ENCODE measurements at regions not wholly inside any gene's neighbourhood (a gene's known extent, or its start where the extent isn't known, plus 50 kb on each side); places are given as distances from the start of the nearest gene placed in this dataset.
"Not testable (repeated sequence)": the region's sequence is repeated elsewhere in the genome, so short reads cannot be mapped to it uniquely, and the experiment has no call there.

DNA sequence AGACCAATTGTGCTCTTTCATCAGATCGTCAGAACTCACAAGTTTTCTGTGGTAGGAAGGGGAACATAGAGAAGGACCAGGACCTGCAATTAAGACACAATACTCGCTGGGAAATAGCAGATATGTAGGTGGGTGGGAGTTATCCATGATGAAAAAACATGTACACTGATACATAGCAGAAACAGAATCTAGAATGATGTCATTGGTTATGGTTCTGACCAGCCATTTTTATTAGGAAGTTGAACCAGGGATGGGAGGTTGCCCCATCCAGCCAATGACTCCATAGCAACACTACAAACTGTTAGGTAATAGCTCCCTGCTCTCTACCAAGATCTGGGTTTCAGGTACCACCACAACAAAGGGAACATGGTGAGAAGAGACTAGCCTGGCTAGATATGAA is 393.5 kb upstream of the PBX1 start:
- Histone ChIP-seq H2BK15ac (ENCODE audit: low read depth, poor library complexity, severe bottlenecking) (no peak overlapping the region), H4K8ac (ENCODE audit: low read length) (no peak overlapping the region), H3K4me1 (ENCODE audit: control insufficient read depth, insufficient read depth, low read depth, low read length) (no peaks in the 10 kb centered on the region), H2BK120ac (ENCODE audit: low read depth, low read length) (no peak overlapping the region), H3K4me2 (ENCODE audit: low read length, poor library complexity, severe bottlenecking) (no peak overlapping the region), H3K4me3 (ENCODE audit: insufficient read depth in 1 of 2, low read depth in 1 of 2, low read length in 2 of 2) (no peak overlapping the region), H3K14ac (ENCODE audit: low read length in 2 of 2) (no peak overlapping the region), H3K79me1 (replicated peaks; ENCODE audit: low read length, poor library complexity, severe bottlenecking) (no peaks in the 10 kb centered on the region), H3K27ac (ENCODE audit: low read length, poor library complexity, severe bottlenecking) (no peak overlapping the region), H2BK5ac (ENCODE audit: low read depth, low read length, poor library complexity, severe bottlenecking) (no peak overlapping the region), H2AK5ac (ENCODE audit: low read length, severe bottlenecking) (no peak overlapping the region), H3K9me3 (ENCODE audit: control insufficient read depth, low read length) (no peaks in the 10 kb centered on the region), H4K91ac (ENCODE audit: low read length) (no peak overlapping the region), H3K18ac (ENCODE audit: low read depth in 1 of 2, low read length in 2 of 2) (no peak overlapping the region), H2AFZ (ENCODE audit: low read depth, low read length) (no peak overlapping the region), H3K9ac (ENCODE audit: low read length) (no peak overlapping the region), H3K27me3 (ENCODE audit: control insufficient read depth in 1 of 2, insufficient read depth in 1 of 2, low read length in 2 of 2) (no peaks in the 10 kb centered on the region), H3K23ac (ENCODE audit: low read length in 2 of 2) (no peak overlapping the region), H3K4ac (ENCODE audit: low read depth in 1 of 2, low read length in 2 of 2) (no peak overlapping the region), H2BK12ac (ENCODE audit: low read length in 2 of 2) (no peak overlapping the region), H3K36me3 (ENCODE audit: control insufficient read depth in 1 of 2, insufficient read depth in 2 of 2, low read depth in 1 of 2, low read length in 2 of 2) (no peaks in the 10 kb centered on the region)
- no peak for DNase-seq
- 66% methylated on average over 2 of the region's 2 CpGs for WGBS

DNA sequence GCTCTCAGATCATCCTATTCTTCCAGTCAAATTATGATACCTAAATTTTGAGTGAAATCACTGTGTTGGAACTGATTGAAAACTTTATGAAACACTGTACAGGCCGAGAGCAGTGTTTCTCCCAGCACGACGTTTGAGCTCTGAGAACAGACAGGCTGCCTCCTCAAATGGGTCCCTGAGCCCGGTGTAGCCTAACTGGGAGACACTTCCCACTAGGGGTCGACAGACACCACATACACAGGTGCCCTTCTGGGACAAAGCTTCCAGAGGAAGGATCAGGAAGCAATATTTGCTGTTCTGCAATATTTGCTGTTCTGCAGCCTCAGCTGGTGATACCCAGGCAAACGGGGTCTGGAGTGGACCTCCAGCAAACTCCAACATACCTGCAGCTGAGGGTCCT is 392.5 kb upstream of the PBX1 start:
- not testable (repeated sequence) for H2AK5ac ChIP-seq (ENCODE audit: low read length, severe bottlenecking); H2BK5ac ChIP-seq (ENCODE audit: low read depth, low read length, poor library complexity, severe bottlenecking); H4K91ac ChIP-seq (ENCODE audit: low read length); H3K36me3 ChIP-seq (ENCODE audit: control insufficient read depth in 1 of 2, insufficient read depth in 2 of 2, low read depth in 1 of 2, low read length in 2 of 2); H3K9me3 ChIP-seq (ENCODE audit: control insufficient read depth, low read length); H3K27ac ChIP-seq (ENCODE audit: low read length, poor library complexity, severe bottlenecking); H3K4me3 ChIP-seq (ENCODE audit: insufficient read depth in 1 of 2, low read depth in 1 of 2, low read length in 2 of 2); H2AFZ ChIP-seq (ENCODE audit: low read depth, low read length); H3K4me2 ChIP-seq (ENCODE audit: low read length, poor library complexity, severe bottlenecking); H3K4ac ChIP-seq (ENCODE audit: low read depth in 1 of 2, low read length in 2 of 2); H2BK120ac ChIP-seq (ENCODE audit: low read depth, low read length); H2BK15ac ChIP-seq (ENCODE audit: low read depth, poor library complexity, severe bottlenecking); H4K8ac ChIP-seq (ENCODE audit: low read length); H3K18ac ChIP-seq (ENCODE audit: low read depth in 1 of 2, low read length in 2 of 2); H3K14ac ChIP-seq (ENCODE audit: low read length in 2 of 2); DNase-seq; H3K9ac ChIP-seq (ENCODE audit: low read length); H3K27me3 ChIP-seq (ENCODE audit: control insufficient read depth in 1 of 2, insufficient read depth in 1 of 2, low read length in 2 of 2); H3K23ac ChIP-seq (ENCODE audit: low read length in 2 of 2); H3K79me1 ChIP-seq (replicated peaks; ENCODE audit: low read length, poor library complexity, severe bottlenecking); H3K4me1 ChIP-seq (ENCODE audit: control insufficient read depth, insufficient read depth, low read depth, low read length); H2BK12ac ChIP-seq (ENCODE audit: low read length in 2 of 2)
- WGBS, result 81% methylated on average over 5 of the region's 6 CpGs

DNA sequence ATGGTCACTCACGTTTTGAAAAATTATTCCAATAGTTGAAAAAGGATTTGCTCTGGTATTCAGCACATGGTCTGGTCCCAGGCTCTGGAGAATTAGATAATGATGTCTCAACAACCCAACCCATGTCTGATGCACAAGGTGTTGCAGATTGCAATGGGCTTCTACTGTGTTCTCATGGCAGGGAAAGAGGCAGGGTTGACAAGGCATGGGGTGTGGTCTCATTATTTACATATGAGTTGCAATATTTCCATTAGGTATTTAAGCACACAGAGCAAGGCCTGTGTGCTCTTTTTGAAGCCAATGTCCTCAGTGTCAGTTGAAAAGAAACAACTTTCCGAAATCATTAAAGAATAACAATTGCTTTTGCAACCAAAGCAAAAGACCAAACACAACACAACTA is 381.9 kb upstream of the PBX1 start:
- Histone ChIP-seq H2BK5ac (ENCODE audit: low read depth, low read length, poor library complexity, severe bottlenecking) (no peak overlapping the region), H3K9me3 (ENCODE audit: control insufficient read depth, low read length) (no peaks in the 10 kb centered on the region)
- WGBS, result 86% methylated on average over 2 of the region's 2 CpGs

DNA sequence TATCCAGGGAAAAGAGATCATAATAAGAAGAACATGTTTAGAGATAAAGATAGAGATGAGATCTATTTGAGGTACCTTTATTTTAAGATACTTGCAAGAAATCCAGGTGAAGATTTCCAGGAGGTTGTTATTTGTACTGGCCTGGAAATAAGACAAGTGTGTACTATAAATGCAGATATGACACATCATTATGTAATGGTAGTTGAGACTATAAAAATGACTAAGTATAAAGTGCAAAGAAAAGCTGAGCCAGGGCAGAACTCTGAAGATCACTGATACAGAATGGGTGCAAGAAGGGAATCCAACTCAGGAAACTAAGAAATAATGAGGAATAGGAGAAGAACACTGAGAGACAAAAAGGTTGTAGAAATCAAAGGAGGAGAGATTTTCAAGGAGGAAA is 378.2 kb upstream of the PBX1 start:
- H2AFZ ChIP-seq (ENCODE audit: low read depth, low read length), result no peak overlapping the region
- no peaks in the 10 kb centered on the region for H3K36me3 ChIP-seq (ENCODE audit: control insufficient read depth in 1 of 2, insufficient read depth in 2 of 2, low read depth in 1 of 2, low read length in 2 of 2)
- H2BK5ac ChIP-seq (ENCODE audit: low read depth, low read length, poor library complexity, severe bottlenecking), result no peak overlapping the region

More for the DNA sequence above, 381.9 kb upstream of the PBX1 start:
- Histone ChIP-seq H2BK12ac (ENCODE audit: low read length in 2 of 2) (no peak overlapping the region), H3K27me3 (ENCODE audit: control insufficient read depth in 1 of 2, insufficient read depth in 1 of 2, low read length in 2 of 2) (no peaks in the 10 kb centered on the region), H3K27ac (ENCODE audit: low read length, poor library complexity, severe bottlenecking) (no peak overlapping the region), H2AK5ac (ENCODE audit: low read length, severe bottlenecking) (no peak overlapping the region), H3K4me2 (ENCODE audit: low read length, poor library complexity, severe bottlenecking) (no peak overlapping the region), H3K36me3 (ENCODE audit: control insufficient read depth in 1 of 2, insufficient read depth in 2 of 2, low read depth in 1 of 2, low read length in 2 of 2) (no peaks in the 10 kb centered on the region), H3K23ac (ENCODE audit: low read length in 2 of 2) (no peak overlapping the region), H3K4ac (ENCODE audit: low read depth in 1 of 2, low read length in 2 of 2) (no peak overlapping the region), H2BK120ac (ENCODE audit: low read depth, low read length) (no peak overlapping the region), H3K18ac (ENCODE audit: low read depth in 1 of 2, low read length in 2 of 2) (no peak overlapping the region), H3K4me3 (ENCODE audit: insufficient read depth in 1 of 2, low read depth in 1 of 2, low read length in 2 of 2) (no peak overlapping the region), H4K91ac (ENCODE audit: low read length) (no peak overlapping the region), H3K79me1 (replicated peaks; ENCODE audit: low read length, poor library complexity, severe bottlenecking) (no peaks in the 10 kb centered on the region), H3K4me1 (ENCODE audit: control insufficient read depth, insufficient read depth, low read depth, low read length) (no peaks in the 10 kb centered on the region), H4K8ac (ENCODE audit: low read length) (no peak overlapping the region), H2AFZ (ENCODE audit: low read depth, low read length) (no peak overlapping the region), H2BK15ac (ENCODE audit: low read depth, poor library complexity, severe bottlenecking) (no peak overlapping the region), H3K9ac (ENCODE audit: low read length) (no peak overlapping the region), H3K14ac (ENCODE audit: low read length in 2 of 2) (no peak overlapping the region)
- no peak for DNase-seq

More for the DNA sequence above, 378.2 kb upstream of the PBX1 start:
- H2BK12ac ChIP-seq (ENCODE audit: low read length in 2 of 2), result no peak overlapping the region
- H3K79me1 ChIP-seq (replicated peaks; ENCODE audit: low read length, poor library complexity, severe bottlenecking), result no peaks in the 10 kb centered on the region
- H3K4ac ChIP-seq (ENCODE audit: low read depth in 1 of 2, low read length in 2 of 2), result no peak overlapping the region
- no peak overlapping the region for H2BK120ac ChIP-seq (ENCODE audit: low read depth, low read length)
- H4K8ac ChIP-seq (ENCODE audit: low read length), result no peak overlapping the region
- DNase-seq, result no peak
- H3K4me2 ChIP-seq (ENCODE audit: low read length, poor library complexity, severe bottlenecking), result no peak overlapping the region
- H3K27ac ChIP-seq (ENCODE audit: low read length, poor library complexity, severe bottlenecking), result no peak overlapping the region
- H3K27me3 ChIP-seq (ENCODE audit: control insufficient read depth in 1 of 2, insufficient read depth in 1 of 2, low read length in 2 of 2), result no peaks in the 10 kb centered on the region
- H2BK15ac ChIP-seq (ENCODE audit: low read depth, poor library complexity, severe bottlenecking), result no peak overlapping the region
- no peaks in the 10 kb centered on the region for H3K9me3 ChIP-seq (ENCODE audit: control insufficient read depth, low read length)
- H3K14ac ChIP-seq (ENCODE audit: low read length in 2 of 2), result no peak overlapping the region
- H3K4me1 ChIP-seq (ENCODE audit: control insufficient read depth, insufficient read depth, low read depth, low read length), result no peaks in the 10 kb centered on the region
- no peak overlapping the region for H4K91ac ChIP-seq (ENCODE audit: low read length)
- no peak overlapping the region for H3K4me3 ChIP-seq (ENCODE audit: insufficient read depth in 1 of 2, low read depth in 1 of 2, low read length in 2 of 2)
- no peak overlapping the region for H3K23ac ChIP-seq (ENCODE audit: low read length in 2 of 2)
- H3K18ac ChIP-seq (ENCODE audit: low read depth in 1 of 2, low read length in 2 of 2), result no peak overlapping the region
- no peak overlapping the region for H3K9ac ChIP-seq (ENCODE audit: low read length)
- H2AK5ac ChIP-seq (ENCODE audit: low read length, severe bottlenecking), result no peak overlapping the region

All from mesenchymal stem cell (in vitro differentiated cells and primary cell).